DOHH2 (cell line): ENCODE measurements at regions not wholly inside any gene's neighbourhood (a gene's known extent, or its start where the extent isn't known, plus 50 kb on each side); places are given as distances from the start of the nearest gene placed in this dataset.

Experiments used
- H3F3A ChIP-seq: fragments of 200-600 bp; sonication (generic), shearing (Covaris generic); 2 replicates; pipeline ENCODE4 v1.6.0; 2016; ENCODE audit warnings: antibody characterized with exemption, mild to moderate bottlenecking; ENCODE audit not compliant: control insufficient read depth, insufficient read depth
- H3K27ac ChIP-seq: fragments of 200-600 bp; sonication (generic); 2 replicates; pipeline ENCODE4 v1.5.1; 2014; ENCODE audit warnings: low read depth, mild to moderate bottlenecking, low read length, moderate library complexity
- H3K27me3 ChIP-seq: fragments of 200-600 bp; sonication (generic); 2 replicates; pipeline ENCODE4 v1.6.1; 2014; ENCODE audit warnings: mild to moderate bottlenecking, low read length, mixed read lengths; ENCODE audit not compliant: control insufficient read depth
- H3K36me3 ChIP-seq: fragments of 200-600 bp; sonication (generic); 2 replicates; pipeline ENCODE4 v1.6.1; 2014; ENCODE audit warnings: mild to moderate bottlenecking, low read length, moderate library complexity, mixed read lengths; ENCODE audit not compliant: control insufficient read depth
- H3K4me1 ChIP-seq: fragments of 200-600 bp; sonication (generic); 2 replicates; pipeline ENCODE4 v1.6.1; 2014; ENCODE audit warnings: mild to moderate bottlenecking, low read length, mixed read lengths; ENCODE audit not compliant: control insufficient read depth
- H3K4me2 ChIP-seq: fragments of 200-600 bp; sonication (generic); 2 replicates; pipeline ENCODE4 v1.6.0; 2014; ENCODE audit warnings: mild to moderate bottlenecking, low read length, moderate library complexity
- H3K4me3 ChIP-seq: fragments of 200-600 bp; sonication (generic); 2 replicates; pipeline ENCODE4 v1.5.1; 2014; ENCODE audit warnings: mild to moderate bottlenecking, low read length, mixed read lengths
- H3K79me2 ChIP-seq: fragments of 200-600 bp; sonication (generic); 2 replicates; pipeline ENCODE4 v1.6.1; 2014; ENCODE audit warnings: mild to moderate bottlenecking, low read length, mixed read lengths; ENCODE audit not compliant: control insufficient read depth
- H3K9me2 ChIP-seq: fragments of 200-600 bp; sonication (generic); replicated peaks from 2 replicates; pipeline ENCODE4 v1.6.1; 2014; ENCODE audit warnings: mild to moderate bottlenecking, low read length, mixed read lengths; ENCODE audit not compliant: control insufficient read depth
- H3K9me3 ChIP-seq: fragments of 200-600 bp; sonication (generic); 2 replicates; pipeline ENCODE4 v1.6.1; 2014; ENCODE audit warnings: antibody characterized with exemption, low read length, mixed read lengths; ENCODE audit not compliant: control insufficient read depth, insufficient read depth
- H4K20me1 ChIP-seq: fragments of 200-600 bp; sonication (generic); 2 replicates; pipeline ENCODE4 v1.6.0; 2014; ENCODE audit warnings: low read depth, mild to moderate bottlenecking, antibody characterized with exemption, low read length, moderate library complexity; ENCODE audit not compliant: control insufficient read depth, insufficient read depth
- CTCF ChIP-seq: fragments of 200-600 bp; sonication (generic); IDR thresholded peaks from one replicate; pipeline ENCODE4 v1.5.1; 2014; ENCODE audit warnings: antibody characterized with exemption, mild to moderate bottlenecking, low read depth, low read length; ENCODE audit not compliant: poor library complexity, severe bottlenecking
- EZH2phosphoT487 ChIP-seq: fragments of 200-600 bp; sonication (generic); IDR thresholded peaks from 2 replicates; pipeline ENCODE4 v1.6.1; 2017; ENCODE audit warnings: borderline replicate concordance, mild to moderate bottlenecking, antibody characterized with exemption, low read length, moderate library complexity, mixed read lengths

- Histone ChIP-seq H3K9me2 (no peaks in the 10 kb centered on the region), H4K20me1 (no peaks in the 10 kb centered on the region), H3K36me3 (no peaks in the 10 kb centered on the region), H3K4me1 (no peaks in the 10 kb centered on the region), H3F3A (no peaks in the 10 kb centered on the region), H3K27ac (no peak overlapping the region), H3K27me3 (no peaks in the 10 kb centered on the region), H3K4me3 (no peak overlapping the region), H3K4me2 (no peak overlapping the region), H3K79me2 (no peaks in the 10 kb centered on the region), H3K9me3 (no peaks in the 10 kb centered on the region)
- TF ChIP-seq EZH2phosphoT487 (no peak), CTCF (no peak)
Measured at GRCh38 chr11:10634407-10634806, 59.1 kb downstream of the IRAG1 start.

GRCh38 chr11:10633261-10633660 is 60.3 kb downstream of the IRAG1 start:
- H3F3A ChIP-seq, result no peaks in the 10 kb centered on the region
- H3K36me3 ChIP-seq, result no peaks in the 10 kb centered on the region
- no peaks in the 10 kb centered on the region for H3K9me3 ChIP-seq
- H3K79me2 ChIP-seq, result no peaks in the 10 kb centered on the region
- peaks cover 6% of the 10 kb centered on the region; the same call in 1 of the 2 replicates for H3K4me1 ChIP-seq
- H4K20me1 ChIP-seq, result no peaks in the 10 kb centered on the region
- H3K4me3 ChIP-seq, result no peak overlapping the region
- no peak overlapping the region for H3K4me2 ChIP-seq
- H3K27ac ChIP-seq, result no peak overlapping the region
- no peaks in the 10 kb centered on the region for H3K9me2 ChIP-seq
- TF ChIP-seq EZH2phosphoT487, result no peak
- no peak for TF ChIP-seq CTCF
- no peaks in the 10 kb centered on the region for H3K27me3 ChIP-seq

DNA sequence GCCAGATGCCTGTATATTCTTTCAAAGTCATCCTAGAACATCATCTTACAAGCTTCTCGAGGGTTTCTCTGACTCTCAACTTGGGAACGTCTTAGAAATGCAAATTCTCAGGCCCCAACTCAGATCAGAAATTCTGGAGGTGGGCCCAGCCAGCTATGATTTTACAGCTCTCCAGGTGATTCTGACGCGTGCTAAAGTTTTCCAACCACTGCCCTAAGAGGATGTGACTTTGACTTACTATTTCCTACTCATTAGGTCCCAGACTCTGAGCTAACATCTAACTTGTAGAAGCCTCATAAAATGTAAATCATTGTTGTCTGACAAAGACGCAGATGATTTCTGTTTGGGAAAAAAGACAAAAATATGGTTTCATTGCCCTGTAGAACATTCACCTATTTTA is 61.1 kb downstream of the IRAG1 start:
- H3K4me3 ChIP-seq, result no peak overlapping the region
- TF ChIP-seq CTCF (no peak), EZH2phosphoT487 (no peak)
- no peaks in the 10 kb centered on the region for H3K79me2 ChIP-seq
- H3K4me1 ChIP-seq, result peaks cover 6% of the 10 kb centered on the region; the same call in 1 of the 2 replicates
- no peaks in the 10 kb centered on the region for H3K9me2 ChIP-seq
- no peaks in the 10 kb centered on the region for H3K27me3 ChIP-seq
- no peaks in the 10 kb centered on the region for H3K36me3 ChIP-seq
- H3F3A ChIP-seq, result no peaks in the 10 kb centered on the region
- no peak overlapping the region for H3K4me2 ChIP-seq
- no peaks in the 10 kb centered on the region for H3K9me3 ChIP-seq
- H3K27ac ChIP-seq, result no peak overlapping the region
- no peaks in the 10 kb centered on the region for H4K20me1 ChIP-seq

DNA sequence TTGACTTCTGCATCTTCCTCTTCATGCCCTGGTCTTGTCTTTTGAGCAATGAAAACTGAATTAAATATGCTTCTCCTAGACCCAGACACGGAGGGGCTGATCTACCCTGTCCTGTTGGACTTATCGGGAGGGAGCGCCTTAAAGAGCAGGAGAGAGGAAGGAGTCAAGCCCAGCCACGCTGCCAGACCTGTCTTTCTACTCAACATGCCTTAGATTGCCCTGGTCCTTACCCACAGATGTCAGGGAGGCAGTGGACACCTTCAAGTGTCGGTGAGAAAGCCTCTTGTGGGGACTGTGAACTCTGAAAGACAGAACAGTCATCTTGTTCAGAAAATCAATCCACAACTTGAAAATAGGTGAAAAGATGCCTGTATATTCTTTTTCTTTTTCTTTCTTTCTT is 61.8 kb downstream of the IRAG1 start:
- Histone ChIP-seq H3K27ac (no peak overlapping the region), H3K9me3 (no peaks in the 10 kb centered on the region), H3K4me3 (no peak overlapping the region), H3K27me3 (no peaks in the 10 kb centered on the region), H3K36me3 (no peaks in the 10 kb centered on the region), H3F3A (no peaks in the 10 kb centered on the region), H3K4me2 (no peak overlapping the region), H3K9me2 (no peaks in the 10 kb centered on the region), H4K20me1 (no peaks in the 10 kb centered on the region), H3K4me1 (peaks cover 6% of the 10 kb centered on the region; the same call in 1 of the 2 replicates), H3K79me2 (no peaks in the 10 kb centered on the region)
- TF ChIP-seq CTCF (no peak), EZH2phosphoT487 (no peak)
